H7 (cell line): ENCODE measurements at regions not wholly inside any gene's neighbourhood (a gene's known extent, or its start where the extent isn't known, plus 50 kb on each side); places are given as distances from the start of the nearest gene placed in this dataset.
A peak's percentile ranks its signal among the peaks of the same experiment; 100 is the strongest.

Experiments used
- DNase-seq: peaks from one replicate; pipeline ENCODE4 v3.0.0; 2012
- H3K27me3 ChIP-seq: 2 replicates; pipeline ENCODE4 v1.6.0; 2011; ENCODE audit warnings: mild to moderate bottlenecking, low read length; ENCODE audit not compliant: control insufficient read depth, insufficient read depth
- H3K36me3 ChIP-seq: replicated peaks from 2 replicates; pipeline ENCODE4 v1.5.1; 2011; ENCODE audit warnings: low read length; ENCODE audit not compliant: control insufficient read depth, insufficient read depth
- H3K4me3 ChIP-seq: 2 replicates; pipeline ENCODE4 v1.5.1; 2011; ENCODE audit warnings: low read depth, mild to moderate bottlenecking, control low read depth, low read length, moderate library complexity; ENCODE audit not compliant: insufficient read depth

- no peak for DNase-seq
- no peaks in the 10 kb centered on the region for H3K36me3 ChIP-seq
- no peaks in the 10 kb centered on the region for H3K27me3 ChIP-seq
- H3K4me3 ChIP-seq, result no peak overlapping the region
Measured at GRCh38 chr20:20782755-20783154, 70.3 kb upstream of the RALGAPA2 start.

GRCh38 chr20:20782231-20782630, 69.8 kb upstream of the RALGAPA2 start:
- no peak for DNase-seq
- Histone ChIP-seq H3K36me3 (no peaks in the 10 kb centered on the region), H3K27me3 (no peaks in the 10 kb centered on the region), H3K4me3 (no peak overlapping the region)

GRCh38 chr20:20781029-20781428, 68.6 kb upstream of the RALGAPA2 start:
- no peak for DNase-seq
- no peaks in the 10 kb centered on the region for H3K36me3 ChIP-seq
- H3K27me3 ChIP-seq, result no peaks in the 10 kb centered on the region
- H3K4me3 ChIP-seq, result no peak overlapping the region

- Histone ChIP-seq H3K36me3 (no peaks in the 10 kb centered on the region), H3K4me3 (no peak overlapping the region), H3K27me3 (no peaks in the 10 kb centered on the region)
- DNase-seq, result peak; percentile 36
Measured at GRCh38 chr20:20780127-20780824, 67.8 kb upstream of the RALGAPA2 start.

- H3K27me3 ChIP-seq, result no peaks in the 10 kb centered on the region
- no peaks in the 10 kb centered on the region for H3K36me3 ChIP-seq
- no peak overlapping the region for H3K4me3 ChIP-seq
Measured at GRCh38 chr20:20778676-20779075, 66.2 kb upstream of the RALGAPA2 start.

GRCh38 chr20:20772497-20773085, 60.1 kb upstream of the RALGAPA2 start:
- no peaks in the 10 kb centered on the region for H3K36me3 ChIP-seq
- no peak for DNase-seq
- H3K4me3 ChIP-seq, result no peak overlapping the region
- H3K27me3 ChIP-seq, result no peaks in the 10 kb centered on the region

More at GRCh38 chr20:20778676-20779075, 66.2 kb upstream of the RALGAPA2 start:
- no peak for DNase-seq

GRCh38 chr20:20768202-20768815, 55.9 kb upstream of the RALGAPA2 start:
- no peak overlapping the region for H3K4me3 ChIP-seq
- H3K27me3 ChIP-seq, result no peaks in the 10 kb centered on the region
- no peak for DNase-seq
- H3K36me3 ChIP-seq, result no peaks in the 10 kb centered on the region

- Histone ChIP-seq H3K27me3 (no peaks in the 10 kb centered on the region), H3K4me3 (no peak overlapping the region), H3K36me3 (no peaks in the 10 kb centered on the region)
- DNase-seq, result no peak
Measured at GRCh38 chr20:20765696-20766365, 53.4 kb upstream of the RALGAPA2 start.

- no peaks in the 10 kb centered on the region for H3K27me3 ChIP-seq
- no peak overlapping the region for H3K4me3 ChIP-seq
- no peak for DNase-seq
- H3K36me3 ChIP-seq, result no peaks in the 10 kb centered on the region
Measured at GRCh38 chr20:20763650-20764049, 51.2 kb upstream of the RALGAPA2 start.
